Liver (tissue), 3 donors: ENCODE measurements at regions not wholly inside any gene's neighbourhood (a gene's known extent, or its start where the extent isn't known, plus 50 kb on each side); places are given as distances from the start of the nearest gene placed in this dataset.

Experiments used
- ATF3 ChIP-seq: IDR thresholded peaks from 2 replicates; pipeline ENCODE4 v1.6.1; 2016; ENCODE audit warnings: antibody characterized with exemption
- CTCF ChIP-seq: fragments of 150-350 bp; IDR thresholded peaks from 2 replicates; pipeline ENCODE4 v1.5.1; 2017; ENCODE audit warnings: improper control_type of control experiment, low read depth, low read length; ENCODE audit not compliant: missing input control
- GABPA ChIP-seq, 2 donors: IDR thresholded peaks in 1 of 2; conservative IDR thresholded peaks in 1 of 2; 2 replicates each; pipeline ENCODE4 v1.6.1; 2016; ENCODE audit warnings: antibody characterized with exemption in 2 of 2, mild to moderate bottlenecking in 1 of 2, moderate library complexity in 1 of 2
- JUND ChIP-seq, 2 donors: IDR thresholded peaks; 2 replicates each; pipeline ENCODE4 v1.6.1; 2016; ENCODE audit warnings: antibody characterized with exemption in 2 of 2
- MAX ChIP-seq: IDR thresholded peaks from 2 replicates; pipeline ENCODE4 v1.6.1; 2016; ENCODE audit warnings: antibody characterized with exemption
- RAD21 ChIP-seq, 2 donors: IDR thresholded peaks; 2 replicates each; pipeline ENCODE4 v1.6.1; 2016; ENCODE audit warnings: antibody characterized with exemption in 2 of 2, mild to moderate bottlenecking in 2 of 2
- REST ChIP-seq: IDR thresholded peaks from 2 replicates; pipeline ENCODE4 v1.6.1; 2016; ENCODE audit warnings: antibody characterized with exemption, mild to moderate bottlenecking
- TAF1 ChIP-seq: conservative IDR thresholded peaks from 2 replicates; pipeline ENCODE4 v1.6.1; 2016; ENCODE audit warnings: antibody characterized with exemption, mild to moderate bottlenecking
- YY1 ChIP-seq: IDR thresholded peaks from 2 replicates; pipeline ENCODE4 v1.6.1; 2016; ENCODE audit warnings: antibody characterized with exemption, mild to moderate bottlenecking
- ZBTB33 ChIP-seq: IDR thresholded peaks from 2 replicates; pipeline ENCODE4 v1.6.1; 2016; ENCODE audit warnings: antibody characterized with exemption
- donor health status: healthy.
- donor health status: healthy.

GRCh38 chr18:64273724-64274123, 124.8 kb upstream of the LINC00305 start:
- no peak for TF ChIP-seq MAX
- no peak for TF ChIP-seq RAD21 (IDR thresholded peaks at IDR 0.05)
- no peak for TF ChIP-seq REST
- TF ChIP-seq CTCF = no peak
- no peak for TF ChIP-seq ZBTB33
- TF ChIP-seq TAF1 = no peak
- no peak for TF ChIP-seq JUND (IDR thresholded peaks at IDR 0.05)
- no peak for TF ChIP-seq GABPA (IDR thresholded peaks at IDR 0.05 in 1 of 2, conservative IDR thresholded peaks at IDR 0.05 in 1 of 2)
- no peak for TF ChIP-seq YY1
- TF ChIP-seq ATF3 = no peak
